Endothelial cell of umbilical vein (primary cell): ENCODE measurements at regions not wholly inside any gene's neighbourhood (a gene's known extent, or its start where the extent isn't known, plus 50 kb on each side); places are given as distances from the start of the nearest gene placed in this dataset.
"Not testable (repeated sequence)": the region's sequence is repeated elsewhere in the genome, so short reads cannot be mapped to it uniquely, and the experiment has no call there.

Experiments used
- BruUV-seq: library from RNA; stranded (reverse); fragments of 400-500 nt; replicated peaks from 2 replicates; lab custom pipeline; 2021; lab: Mats Ljungman, UMichigan
- CTCF ChIA-PET: fragments of 300-600, 350-600 bp; sonication (Branson Sonifier 250); formaldehyde crosslinking; loops from one replicate; lab custom pipeline; 2021; ENCODE audit warnings: antibody characterized with exemption, inconsistent platforms; lab: Charles Lee
- POLR2A ChIA-PET: fragments of 300-600, 350-600 bp; sonication (Branson Sonifier 250); formaldehyde crosslinking; loops from one replicate; lab custom pipeline; 2021; ENCODE audit warnings: antibody characterized with exemption, inconsistent platforms; lab: Charles Lee
- DNase-seq: peaks from one replicate; pipeline ENCODE4 v3.0.0-alpha.2; 2011; ENCODE audit warnings: low read depth, low spot score
- FAIRE-seq: peaks from 2 replicates; lab custom pipeline; 2011; peaks lifted over from hg19 to GRCh38; lab: Jason Lieb, UNC
- H2AFZ ChIP-seq: 2 replicates; pipeline ENCODE4 v1.6.0; 2012; ENCODE audit warnings: low read depth, low read length, control low read depth, inconsistent platforms
- H3K27ac ChIP-seq: 2 replicates; pipeline ENCODE4 v1.5.1; 2011; ENCODE audit warnings: low read depth, mild to moderate bottlenecking, control low read depth, low read length, moderate library complexity; ENCODE audit not compliant: insufficient read depth
- H3K27me3 ChIP-seq, 2 experiments: 2 replicates each; pipeline versions ENCODE4 v1.6.0 to v1.6.1; 2011; ENCODE audit warnings: low read length in 2 of 2, mixed read lengths in 1 of 2; ENCODE audit not compliant: control insufficient read depth in 2 of 2, insufficient read depth in 2 of 2
- H3K36me3 ChIP-seq, 2 experiments: 2 replicates in 1 of 2; 3 replicates in 1 of 2; pipeline ENCODE4 v1.5.1; 2011; ENCODE audit warnings: low read length in 2 of 2, mild to moderate bottlenecking in 1 of 2, moderate library complexity in 1 of 2; ENCODE audit not compliant: control insufficient read depth in 2 of 2, insufficient read depth in 2 of 2; ENCODE audit errors: extremely low read depth in 1 of 2
- H3K4me1 ChIP-seq: 3 replicates; pipeline ENCODE4 v1.5.1; 2011; ENCODE audit warnings: mild to moderate bottlenecking, low read length; ENCODE audit not compliant: control insufficient read depth, insufficient read depth; ENCODE audit errors: extremely low read depth
- H3K4me2 ChIP-seq: 2 replicates; pipeline ENCODE4 v1.6.1; 2011; ENCODE audit warnings: low read length, control low read depth, mixed read lengths; ENCODE audit not compliant: insufficient read depth
- H3K4me3 ChIP-seq, 3 experiments: fragments of 200-600 bp in 1 of 3; sonication (generic), shearing (Covaris generic) in 1 of 3; replicated peaks in 1 of 3; 2 replicates each; pipeline ENCODE4 v1.5.1; 2011 to 2016; ENCODE audit warnings: control low read depth in 3 of 3, low read length in 3 of 3, mild to moderate bottlenecking in 2 of 3, inconsistent platforms in 1 of 3, low read depth in 1 of 3, moderate library complexity in 1 of 3; ENCODE audit not compliant: insufficient read depth in 1 of 3
- H3K79me2 ChIP-seq: 2 replicates; pipeline ENCODE4 v1.6.0; 2012; ENCODE audit warnings: low read length, inconsistent platforms; ENCODE audit not compliant: control insufficient read depth, insufficient read depth
- H3K9ac ChIP-seq: replicated peaks from 2 replicates; pipeline ENCODE3; 2011; ENCODE audit warnings: low read length, control low read depth; ENCODE audit not compliant: insufficient read depth; ENCODE audit errors: extremely low read depth
- H3K9me1 ChIP-seq: replicated peaks from 3 replicates; pipeline ENCODE4 v1.6.0; 2011; ENCODE audit warnings: mild to moderate bottlenecking, low read length; ENCODE audit not compliant: control insufficient read depth, insufficient read depth; ENCODE audit errors: extremely low read depth
- H3K9me3 ChIP-seq: replicated peaks from 2 replicates; pipeline ENCODE4 v1.5.1; 2012; ENCODE audit warnings: low read length, inconsistent platforms; ENCODE audit not compliant: control insufficient read depth, insufficient read depth
- H4K20me1 ChIP-seq: replicated peaks from 2 replicates; pipeline ENCODE3; 2011; ENCODE audit warnings: mild to moderate bottlenecking, low read length; ENCODE audit not compliant: control insufficient read depth, insufficient read depth; ENCODE audit errors: extremely low read depth
- CTCF ChIP-seq, 2 donors: IDR thresholded peaks; 1 replicate in 1 of 2; 2 replicates in 1 of 2; pipeline ENCODE4 v1.5.1; 2011; ENCODE audit warnings: low read length in 2 of 2, mild to moderate bottlenecking in 2 of 2, moderate library complexity in 2 of 2, control low read depth in 1 of 2, inconsistent platforms in 1 of 2, low read depth in 1 of 2; ENCODE audit not compliant: insufficient read depth in 1 of 2; ENCODE audit errors: extremely low read depth in 1 of 2
- dilution Hi-C: fragments of 300-500 bp; cut with MboI; formaldehyde crosslinking; loops from one replicate; pipeline ENCODE4 v1.15.0; 2019; ENCODE audit warnings: low sequenced_read_pairs; ENCODE audit not compliant: extremely low pct_ligation_motif_present
- intact Hi-C: fragments of 100-400 bp; cut with micrococcal nuclease; formaldehyde crosslinking; loops from one replicate; pipeline ENCODE4 v1.10.0; 2022

GRCh38 chr2:90027231-90027643, 1335.8 kb downstream of the RPIA start:
- H3K9ac ChIP-seq, intact Hi-C loops, H2AFZ ChIP-seq, H3K4me3 ChIP-seq, H3K9me1 ChIP-seq, H3K79me2 ChIP-seq, H4K20me1 ChIP-seq, CTCF ChIA-PET, DNase-seq, H3K9me3 ChIP-seq, POLR2A ChIA-PET, BruUV-seq, H3K4me2 ChIP-seq, H3K27me3 ChIP-seq, H3K4me1 ChIP-seq, H3K36me3 ChIP-seq, dilution Hi-C loops, H3K27ac ChIP-seq: not testable (repeated sequence)
- peak; percentile 74 for FAIRE-seq
- TF ChIP-seq CTCF (IDR thresholded peaks at IDR 0.05; ENCODE audit: extremely low read depth in 1 of 2, insufficient read depth in 1 of 2, low read depth in 1 of 2, low read length in 2 of 2), result peak in 1 of 2 donors; percentile 1

- H3K27me3 ChIP-seq, H3K9ac ChIP-seq, CTCF ChIA-PET, BruUV-seq, H3K4me3 ChIP-seq, H3K9me1 ChIP-seq, intact Hi-C loops, H4K20me1 ChIP-seq, H3K36me3 ChIP-seq, POLR2A ChIA-PET, DNase-seq, H3K27ac ChIP-seq, H3K4me1 ChIP-seq, dilution Hi-C loops, H3K79me2 ChIP-seq, H2AFZ ChIP-seq, FAIRE-seq, H3K4me2 ChIP-seq, H3K9me3 ChIP-seq: not testable (repeated sequence)
Measured at GRCh38 chr2:90028381-90029079, 1337.1 kb downstream of the RPIA start.

GRCh38 chr2:90029080-90029428, 1337.6 kb downstream of the RPIA start:
- H3K9me3 ChIP-seq, CTCF ChIA-PET, DNase-seq, H3K4me3 ChIP-seq, H3K27me3 ChIP-seq, BruUV-seq, H2AFZ ChIP-seq, POLR2A ChIA-PET, H3K36me3 ChIP-seq, intact Hi-C loops, dilution Hi-C loops, H3K27ac ChIP-seq, H3K4me2 ChIP-seq, H3K9ac ChIP-seq, H3K4me1 ChIP-seq, FAIRE-seq, H4K20me1 ChIP-seq, H3K9me1 ChIP-seq, H3K79me2 ChIP-seq: not testable (repeated sequence)

GRCh38 chr2:90032269-90032668, 1340.8 kb downstream of the RPIA start:
- H3K27ac ChIP-seq, dilution Hi-C loops, H3K4me1 ChIP-seq, H3K9ac ChIP-seq, FAIRE-seq, BruUV-seq, CTCF ChIA-PET, intact Hi-C loops, H3K4me2 ChIP-seq, H4K20me1 ChIP-seq, H3K36me3 ChIP-seq, POLR2A ChIA-PET, H3K9me1 ChIP-seq, H3K4me3 ChIP-seq, H3K79me2 ChIP-seq, H2AFZ ChIP-seq, H3K27me3 ChIP-seq, DNase-seq, H3K9me3 ChIP-seq: not testable (repeated sequence)
